ENCODE measurements at regions not wholly inside any gene's neighbourhood (a gene's known extent, or its start where the extent isn't known, plus 50 kb on each side); places are given as distances from the start of the nearest gene placed in this dataset.

GRCh38 chr6:87941556-87942358 lies 105.9 kb upstream of the SPACA1 start:
- H3K4me1 ChIP-seq (ENCODE audit: control insufficient read depth, insufficient read depth, low read length): peaks cover 7% of the 10 kb centered on the region
- DNase-seq: no peak
- H3K9me3 ChIP-seq (replicated peaks; ENCODE audit: control insufficient read depth, low read depth, low read length): no peaks in the 10 kb centered on the region
- H3K27me3 ChIP-seq (ENCODE audit: control insufficient read depth, insufficient read depth, low read length): no peaks in the 10 kb centered on the region
- no peak overlapping the region for H3K27ac ChIP-seq (ENCODE audit: low read length)
- H3K36me3 ChIP-seq (ENCODE audit: control insufficient read depth, insufficient read depth, low read length): no peaks in the 10 kb centered on the region
- WGBS (ENCODE audit: insufficient coverage): no CpG with 5 or more reads among the region's 2 CpGs
- H3K4me3 ChIP-seq (ENCODE audit: low read length): no peak overlapping the region

- WGBS (ENCODE audit: insufficient coverage): 88% methylated on average over 1 of the region's 1 CpG
- no peaks in the 10 kb centered on the region for H3K36me3 ChIP-seq (ENCODE audit: control insufficient read depth, insufficient read depth, low read length)
- no peaks in the 10 kb centered on the region for H3K27me3 ChIP-seq (ENCODE audit: control insufficient read depth, insufficient read depth, low read length)
- no peak overlapping the region for H3K27ac ChIP-seq (ENCODE audit: low read length)
- H3K4me3 ChIP-seq (ENCODE audit: low read length): no peak overlapping the region
- peaks cover 5% of the 10 kb centered on the region for H3K4me1 ChIP-seq (ENCODE audit: control insufficient read depth, insufficient read depth, low read length)
- no peak for DNase-seq
- H3K9me3 ChIP-seq (replicated peaks; ENCODE audit: control insufficient read depth, low read depth, low read length): no peaks in the 10 kb centered on the region
Observed at GRCh38 chr6:87939776-87940175, 107.9 kb upstream of the SPACA1 start.

GRCh38 chr6:87938287-87938686 lies 109.4 kb upstream of the SPACA1 start:
- H3K9me3 ChIP-seq (replicated peaks; ENCODE audit: control insufficient read depth, low read depth, low read length): no peaks in the 10 kb centered on the region
- no peak for DNase-seq
- no peaks in the 10 kb centered on the region for H3K4me1 ChIP-seq (ENCODE audit: control insufficient read depth, insufficient read depth, low read length)
- WGBS (ENCODE audit: insufficient coverage): no CpG with 5 or more reads among the region's 4 CpGs
- H3K36me3 ChIP-seq (ENCODE audit: control insufficient read depth, insufficient read depth, low read length): no peaks in the 10 kb centered on the region
- no peak overlapping the region for H3K27ac ChIP-seq (ENCODE audit: low read length)
- H3K27me3 ChIP-seq (ENCODE audit: control insufficient read depth, insufficient read depth, low read length): no peaks in the 10 kb centered on the region
- no peak overlapping the region for H3K4me3 ChIP-seq (ENCODE audit: low read length)

- Histone ChIP-seq H3K27ac (ENCODE audit: low read length) (no peak overlapping the region), H3K36me3 (ENCODE audit: control insufficient read depth, insufficient read depth, low read length) (no peaks in the 10 kb centered on the region), H3K4me3 (ENCODE audit: low read length) (no peak overlapping the region), H3K9me3 (replicated peaks; ENCODE audit: control insufficient read depth, low read depth, low read length) (no peaks in the 10 kb centered on the region), H3K27me3 (ENCODE audit: control insufficient read depth, insufficient read depth, low read length) (no peaks in the 10 kb centered on the region), H3K4me1 (ENCODE audit: control insufficient read depth, insufficient read depth, low read length) (no peaks in the 10 kb centered on the region)
- no peak for DNase-seq
- 74% methylated on average over 9 of the region's 9 CpGs for WGBS (ENCODE audit: insufficient coverage)
Observed at GRCh38 chr6:87936065-87936464, 111.6 kb upstream of the SPACA1 start.

GRCh38 chr6:87935196-87935595 lies 112.4 kb upstream of the SPACA1 start:
- H3K27ac ChIP-seq (ENCODE audit: low read length): no peak overlapping the region
- WGBS (ENCODE audit: insufficient coverage): 61% methylated on average over 3 of the region's 3 CpGs
- H3K36me3 ChIP-seq (ENCODE audit: control insufficient read depth, insufficient read depth, low read length): no peaks in the 10 kb centered on the region
- no peaks in the 10 kb centered on the region for H3K27me3 ChIP-seq (ENCODE audit: control insufficient read depth, insufficient read depth, low read length)
- no peak overlapping the region for H3K4me3 ChIP-seq (ENCODE audit: low read length)
- H3K4me1 ChIP-seq (ENCODE audit: control insufficient read depth, insufficient read depth, low read length): no peaks in the 10 kb centered on the region
- no peaks in the 10 kb centered on the region for H3K9me3 ChIP-seq (replicated peaks; ENCODE audit: control insufficient read depth, low read depth, low read length)
- DNase-seq: peak; percentile 55

GRCh38 chr6:87932361-87932760 lies 115.3 kb upstream of the SPACA1 start:
- no peak for DNase-seq
- WGBS (ENCODE audit: insufficient coverage): 56% methylated on average over 4 of the region's 5 CpGs
- Histone ChIP-seq H3K4me1 (ENCODE audit: control insufficient read depth, insufficient read depth, low read length) (peaks cover 2% of the 10 kb centered on the region), H3K36me3 (ENCODE audit: control insufficient read depth, insufficient read depth, low read length) (no peaks in the 10 kb centered on the region), H3K27ac (ENCODE audit: low read length) (no peak overlapping the region), H3K4me3 (ENCODE audit: low read length) (no peak overlapping the region), H3K27me3 (ENCODE audit: control insufficient read depth, insufficient read depth, low read length) (no peaks in the 10 kb centered on the region), H3K9me3 (replicated peaks; ENCODE audit: control insufficient read depth, low read depth, low read length) (no peaks in the 10 kb centered on the region)

GRCh38 chr6:87929843-87930288 lies 117.8 kb upstream of the SPACA1 start:
- H3K27me3 ChIP-seq (ENCODE audit: control insufficient read depth, insufficient read depth, low read length): no peaks in the 10 kb centered on the region
- H3K27ac ChIP-seq (ENCODE audit: low read length): no peak overlapping the region
- H3K9me3 ChIP-seq (replicated peaks; ENCODE audit: control insufficient read depth, low read depth, low read length): no peaks in the 10 kb centered on the region
- H3K36me3 ChIP-seq (ENCODE audit: control insufficient read depth, insufficient read depth, low read length): no peaks in the 10 kb centered on the region
- 0% methylated on average over 2 of the region's 6 CpGs for WGBS (ENCODE audit: insufficient coverage)
- H3K4me3 ChIP-seq (ENCODE audit: low read length): no peak overlapping the region
- peak; percentile 89 for DNase-seq
- H3K4me1 ChIP-seq (ENCODE audit: control insufficient read depth, insufficient read depth, low read length): peaks cover 2% of the 10 kb centered on the region

GRCh38 chr6:87926687-87927086 lies 121.0 kb upstream of the SPACA1 start:
- peaks cover 2% of the 10 kb centered on the region for H3K4me1 ChIP-seq (ENCODE audit: control insufficient read depth, insufficient read depth, low read length)
- no peaks in the 10 kb centered on the region for H3K9me3 ChIP-seq (replicated peaks; ENCODE audit: control insufficient read depth, low read depth, low read length)
- no peaks in the 10 kb centered on the region for H3K27me3 ChIP-seq (ENCODE audit: control insufficient read depth, insufficient read depth, low read length)
- DNase-seq: no peak
- no peak overlapping the region for H3K27ac ChIP-seq (ENCODE audit: low read length)
- WGBS (ENCODE audit: insufficient coverage): no CpG with 5 or more reads among the region's 2 CpGs
- H3K4me3 ChIP-seq (ENCODE audit: low read length): no peak overlapping the region
- H3K36me3 ChIP-seq (ENCODE audit: control insufficient read depth, insufficient read depth, low read length): no peaks in the 10 kb centered on the region

- H3K27me3 ChIP-seq (ENCODE audit: control insufficient read depth, insufficient read depth, low read length): no peaks in the 10 kb centered on the region
- 87% methylated on average over 3 of the region's 6 CpGs for WGBS (ENCODE audit: insufficient coverage)
- no peak overlapping the region for H3K4me3 ChIP-seq (ENCODE audit: low read length)
- no peaks in the 10 kb centered on the region for H3K9me3 ChIP-seq (replicated peaks; ENCODE audit: control insufficient read depth, low read depth, low read length)
- DNase-seq: no peak
- no peak overlapping the region for H3K27ac ChIP-seq (ENCODE audit: low read length)
- H3K4me1 ChIP-seq (ENCODE audit: control insufficient read depth, insufficient read depth, low read length): peaks cover 2% of the 10 kb centered on the region
- H3K36me3 ChIP-seq (ENCODE audit: control insufficient read depth, insufficient read depth, low read length): no peaks in the 10 kb centered on the region
Observed at GRCh38 chr6:87926072-87926471, 121.6 kb upstream of the SPACA1 start.

- peaks cover 2% of the 10 kb centered on the region for H3K4me1 ChIP-seq (ENCODE audit: control insufficient read depth, insufficient read depth, low read length)
- WGBS (ENCODE audit: insufficient coverage): 50% methylated on average over 5 of the region's 7 CpGs
- H3K9me3 ChIP-seq (replicated peaks; ENCODE audit: control insufficient read depth, low read depth, low read length): no peaks in the 10 kb centered on the region
- peak; percentile 41 for DNase-seq
- H3K27me3 ChIP-seq (ENCODE audit: control insufficient read depth, insufficient read depth, low read length): no peaks in the 10 kb centered on the region
- no peaks in the 10 kb centered on the region for H3K36me3 ChIP-seq (ENCODE audit: control insufficient read depth, insufficient read depth, low read length)
- H3K4me3 ChIP-seq (ENCODE audit: low read length): no peak overlapping the region
- H3K27ac ChIP-seq (ENCODE audit: low read length): no peak overlapping the region
Observed at GRCh38 chr6:87925373-87926060, 122.1 kb upstream of the SPACA1 start.

Data from muscle of leg (tissue), 3 donors.